Muscle layer of colon (tissue), 2 donors: ENCODE measurements at regions not wholly inside any gene's neighbourhood (a gene's known extent, or its start where the extent isn't known, plus 50 kb on each side); places are given as distances from the start of the nearest gene placed in this dataset.

Experiments used
- H3K27ac ChIP-seq: one replicate; pipeline ENCODE4 v1.7.0; 2013; ENCODE audit warnings: low read depth, mild to moderate bottlenecking, low read length, moderate library complexity
- H3K27me3 ChIP-seq, 2 donors: one replicate each; pipeline ENCODE4 v1.7.0; 2013; ENCODE audit warnings: low read length in 2 of 2, mild to moderate bottlenecking in 2 of 2; ENCODE audit not compliant: insufficient read depth in 2 of 2, control insufficient read depth in 1 of 2
- H3K36me3 ChIP-seq: one replicate; pipeline ENCODE4 v1.7.0; 2013; ENCODE audit warnings: mild to moderate bottlenecking, low read length; ENCODE audit not compliant: insufficient read depth
- H3K4me1 ChIP-seq: one replicate; pipeline ENCODE4 v1.7.0; 2013; ENCODE audit warnings: mild to moderate bottlenecking, low read length; ENCODE audit not compliant: insufficient read depth
- H3K4me3 ChIP-seq, 2 donors: one replicate each; pipeline ENCODE4 v1.7.0; 2013; ENCODE audit warnings: low read length in 2 of 2, low read depth in 1 of 2, mild to moderate bottlenecking in 1 of 2, moderate library complexity in 1 of 2
- H3K9ac ChIP-seq: one replicate; pipeline ENCODE4 v1.7.0; 2013; ENCODE audit warnings: low read length
- H3K9me3 ChIP-seq: one replicate; pipeline ENCODE4 v1.7.0; 2013; ENCODE audit warnings: mild to moderate bottlenecking, low read length
- donor health status: abdominal sarcoma.
- donor health status: Adenocarcinoma of cecum.

- Histone ChIP-seq H3K9ac (no peak overlapping the region), H3K36me3 (no peaks in the 10 kb centered on the region), H3K27me3 (no peaks in the 10 kb centered on the region), H3K4me3 (no peak overlapping the region), H3K27ac (no peak overlapping the region), H3K4me1 (peaks cover 6% of the 10 kb centered on the region), H3K9me3 (no peaks in the 10 kb centered on the region)
Observed at GRCh38 chr5:143761663-143762062, 50.3 kb upstream of the HMHB1 start.

GRCh38 chr5:143760755-143761154 lies 51.2 kb upstream of the HMHB1 start:
- no peaks in the 10 kb centered on the region for H3K27me3 ChIP-seq
- H3K27ac ChIP-seq, result no peak overlapping the region
- H3K4me1 ChIP-seq, result peaks cover 6% of the 10 kb centered on the region
- H3K9me3 ChIP-seq, result no peaks in the 10 kb centered on the region
- no peak overlapping the region for H3K4me3 ChIP-seq
- no peaks in the 10 kb centered on the region for H3K36me3 ChIP-seq
- H3K9ac ChIP-seq, result no peak overlapping the region

GRCh38 chr5:143760131-143760505 lies 51.8 kb upstream of the HMHB1 start:
- H3K36me3 ChIP-seq, result no peaks in the 10 kb centered on the region
- H3K4me3 ChIP-seq, result no peak overlapping the region
- no peaks in the 10 kb centered on the region for H3K9me3 ChIP-seq
- H3K27me3 ChIP-seq, result no peaks in the 10 kb centered on the region
- no peak overlapping the region for H3K27ac ChIP-seq
- no peak overlapping the region for H3K9ac ChIP-seq
- H3K4me1 ChIP-seq, result peaks cover 6% of the 10 kb centered on the region

- Histone ChIP-seq H3K9me3 (no peaks in the 10 kb centered on the region), H3K4me3 (no peak overlapping the region), H3K36me3 (no peaks in the 10 kb centered on the region), H3K9ac (no peak overlapping the region), H3K27ac (no peak overlapping the region), H3K27me3 (no peaks in the 10 kb centered on the region), H3K4me1 (peaks cover 6% of the 10 kb centered on the region)
Observed at GRCh38 chr5:143759396-143760130, 52.4 kb upstream of the HMHB1 start.

- no peak overlapping the region for H3K27ac ChIP-seq
- H3K36me3 ChIP-seq, result no peaks in the 10 kb centered on the region
- H3K9me3 ChIP-seq, result no peaks in the 10 kb centered on the region
- H3K4me1 ChIP-seq, result peaks cover 6% of the 10 kb centered on the region
- no peak overlapping the region for H3K9ac ChIP-seq
- no peaks in the 10 kb centered on the region for H3K27me3 ChIP-seq
- no peak overlapping the region for H3K4me3 ChIP-seq
Observed at GRCh38 chr5:143758750-143759149, 53.2 kb upstream of the HMHB1 start.

GRCh38 chr5:143758015-143758414 lies 53.9 kb upstream of the HMHB1 start:
- H3K27ac ChIP-seq, result no peak overlapping the region
- H3K36me3 ChIP-seq, result no peaks in the 10 kb centered on the region
- no peaks in the 10 kb centered on the region for H3K27me3 ChIP-seq
- H3K4me3 ChIP-seq, result no peak overlapping the region
- H3K4me1 ChIP-seq, result peaks cover 6% of the 10 kb centered on the region
- H3K9ac ChIP-seq, result no peak overlapping the region
- H3K9me3 ChIP-seq, result no peaks in the 10 kb centered on the region

GRCh38 chr5:143757116-143757515 lies 54.8 kb upstream of the HMHB1 start:
- H3K9me3 ChIP-seq, result no peaks in the 10 kb centered on the region
- no peaks in the 10 kb centered on the region for H3K36me3 ChIP-seq
- H3K4me3 ChIP-seq, result no peak overlapping the region
- H3K27me3 ChIP-seq, result no peaks in the 10 kb centered on the region
- no peak overlapping the region for H3K27ac ChIP-seq
- H3K4me1 ChIP-seq, result peaks cover 6% of the 10 kb centered on the region
- H3K9ac ChIP-seq, result no peak overlapping the region

GRCh38 chr5:143755966-143756365 lies 56.0 kb upstream of the HMHB1 start:
- H3K4me1 ChIP-seq, result peaks cover 6% of the 10 kb centered on the region
- no peak overlapping the region for H3K9ac ChIP-seq
- no peaks in the 10 kb centered on the region for H3K36me3 ChIP-seq
- no peak overlapping the region for H3K4me3 ChIP-seq
- H3K9me3 ChIP-seq, result no peaks in the 10 kb centered on the region
- no peak overlapping the region for H3K27ac ChIP-seq
- no peaks in the 10 kb centered on the region for H3K27me3 ChIP-seq

- Histone ChIP-seq H3K4me3 (no peak overlapping the region), H3K4me1 (peaks cover 6% of the 10 kb centered on the region), H3K9me3 (no peaks in the 10 kb centered on the region), H3K27ac (no peak overlapping the region), H3K27me3 (no peaks in the 10 kb centered on the region), H3K9ac (no peak overlapping the region), H3K36me3 (no peaks in the 10 kb centered on the region)
Observed at GRCh38 chr5:143752165-143752850, 59.7 kb upstream of the HMHB1 start.

- peaks cover 6% of the 10 kb centered on the region for H3K4me1 ChIP-seq
- H3K9me3 ChIP-seq, result no peaks in the 10 kb centered on the region
- H3K27ac ChIP-seq, result no peak overlapping the region
- no peak overlapping the region for H3K4me3 ChIP-seq
- no peaks in the 10 kb centered on the region for H3K27me3 ChIP-seq
- no peak overlapping the region for H3K9ac ChIP-seq
- H3K36me3 ChIP-seq, result no peaks in the 10 kb centered on the region
Observed at GRCh38 chr5:143751342-143751741, 60.6 kb upstream of the HMHB1 start.

- no peak overlapping the region for H3K27ac ChIP-seq
- no peaks in the 10 kb centered on the region for H3K27me3 ChIP-seq
- no peak overlapping the region for H3K9ac ChIP-seq
- H3K4me1 ChIP-seq, result peaks cover 6% of the 10 kb centered on the region
- no peaks in the 10 kb centered on the region for H3K36me3 ChIP-seq
- H3K9me3 ChIP-seq, result no peaks in the 10 kb centered on the region
- H3K4me3 ChIP-seq, result no peak overlapping the region
Observed at GRCh38 chr5:143749581-143750205, 62.3 kb upstream of the HMHB1 start.
